ENCODE measurements at regions not wholly inside any gene's neighbourhood (a gene's known extent, or its start where the extent isn't known, plus 50 kb on each side); places are given as distances from the start of the nearest gene placed in this dataset.

DNA sequence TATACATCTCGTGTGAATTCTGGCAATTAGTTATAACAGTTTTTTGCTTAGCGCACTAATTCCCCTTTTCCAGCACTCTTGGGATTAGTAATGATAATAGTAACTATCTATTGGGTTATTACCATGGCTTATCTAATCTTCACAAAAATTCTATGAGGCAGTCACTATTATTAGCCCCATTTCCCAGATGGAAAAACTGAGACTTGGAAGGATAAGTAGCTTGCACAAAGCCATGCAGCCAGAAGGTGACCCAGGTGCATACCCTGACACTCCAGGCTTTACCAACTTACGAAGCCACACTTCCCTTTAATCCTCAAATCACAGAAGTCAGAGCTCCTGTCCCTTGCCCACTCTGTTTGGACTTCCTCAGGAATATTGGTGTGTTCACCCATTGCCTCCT lies 156.8 kb downstream of the CYP26B1 start:
- peaks cover 1% of the 10 kb centered on the region for H3K9me3 Mint-ChIP-seq
- TF ChIP-seq, protein P1, sequence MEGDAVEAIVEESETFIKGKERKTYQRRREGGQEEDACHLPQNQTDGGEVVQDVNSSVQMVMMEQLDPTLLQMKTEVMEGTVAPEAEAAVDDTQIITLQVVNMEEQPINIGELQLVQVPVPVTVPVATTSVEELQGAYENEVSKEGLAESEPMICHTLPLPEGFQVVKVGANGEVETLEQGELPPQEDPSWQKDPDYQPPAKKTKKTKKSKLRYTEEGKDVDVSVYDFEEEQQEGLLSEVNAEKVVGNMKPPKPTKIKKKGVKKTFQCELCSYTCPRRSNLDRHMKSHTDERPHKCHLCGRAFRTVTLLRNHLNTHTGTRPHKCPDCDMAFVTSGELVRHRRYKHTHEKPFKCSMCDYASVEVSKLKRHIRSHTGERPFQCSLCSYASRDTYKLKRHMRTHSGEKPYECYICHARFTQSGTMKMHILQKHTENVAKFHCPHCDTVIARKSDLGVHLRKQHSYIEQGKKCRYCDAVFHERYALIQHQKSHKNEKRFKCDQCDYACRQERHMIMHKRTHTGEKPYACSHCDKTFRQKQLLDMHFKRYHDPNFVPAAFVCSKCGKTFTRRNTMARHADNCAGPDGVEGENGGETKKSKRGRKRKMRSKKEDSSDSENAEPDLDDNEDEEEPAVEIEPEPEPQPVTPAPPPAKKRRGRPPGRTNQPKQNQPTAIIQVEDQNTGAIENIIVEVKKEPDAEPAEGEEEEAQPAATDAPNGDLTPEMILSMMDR (IDR thresholded peaks at IDR 0.05) = no peak
- H3K27ac Mint-ChIP-seq = no peak overlapping the region
- ChIA-PET POLR2A (no interaction called here), CTCF (no interaction called here)
- H3K4me1 Mint-ChIP-seq (ENCODE audit: low read depth) = no peaks in the 10 kb centered on the region
- ATAC-seq (no peak), DNase-seq (no peak)
- H3K27me3 Mint-ChIP-seq = peaks cover 1% of the 10 kb centered on the region
- H3K36me3 Mint-ChIP-seq (ENCODE audit: low read depth) = no peaks in the 10 kb centered on the region
- intact Hi-C loops (cut with micrococcal nuclease) = no loop called here
- H3K4me3 Mint-ChIP-seq = no peak overlapping the region

GRCh38 chr2:71990122-71990521 lies 157.5 kb downstream of the CYP26B1 start:
- Mint-ChIP-seq H3K9me3 (peaks cover 1% of the 10 kb centered on the region), H3K27ac (no peak overlapping the region), H3K4me1 (ENCODE audit: low read depth) (no peaks in the 10 kb centered on the region), H3K36me3 (ENCODE audit: low read depth) (no peaks in the 10 kb centered on the region), H3K27me3 (peaks cover 1% of the 10 kb centered on the region), H3K4me3 (no peak overlapping the region)
- DNase-seq (no peak), ATAC-seq (no peak)
- CTCF ChIA-PET = no interaction called here
- POLR2A ChIA-PET = no interaction called here
- intact Hi-C loops (cut with micrococcal nuclease) = no loop called here
- TF ChIP-seq, protein P1 (IDR thresholded peaks at IDR 0.05) = no peak

DNA sequence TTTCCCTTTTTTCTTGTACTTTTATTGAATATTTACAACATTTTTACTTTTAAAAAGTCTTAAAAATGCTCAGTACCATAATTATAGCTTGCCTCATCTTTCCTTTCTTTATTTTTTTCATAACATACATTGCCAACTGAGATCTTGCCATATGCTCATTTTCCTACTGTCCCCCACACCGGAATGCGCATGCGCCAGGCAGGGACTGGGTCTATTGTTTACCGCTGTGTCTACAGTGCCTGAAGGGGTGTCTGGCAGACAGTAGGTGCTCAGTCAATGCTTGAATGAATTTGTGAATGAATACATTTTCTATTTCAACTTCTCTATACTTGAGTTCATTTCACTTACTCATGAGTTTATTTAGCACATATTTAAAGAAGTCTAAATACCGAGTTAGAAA lies 158.0 kb downstream of the CYP26B1 start:
- H3K27me3 Mint-ChIP-seq = peaks cover 1% of the 10 kb centered on the region

GRCh38 chr2:71988170-71988569 lies 159.5 kb downstream of the CYP26B1 start:
- no peaks in the 10 kb centered on the region for H3K4me1 Mint-ChIP-seq (ENCODE audit: low read depth)
- intact Hi-C loops (cut with micrococcal nuclease) = no loop called here
- ChIA-PET POLR2A (no interaction called here), CTCF (no interaction called here)
- TF ChIP-seq, protein P1 (IDR thresholded peaks at IDR 0.05) = no peak
- no peak overlapping the region for H3K27ac Mint-ChIP-seq
- ATAC-seq = no peak
- peaks cover 1% of the 10 kb centered on the region for H3K27me3 Mint-ChIP-seq
- no peak for DNase-seq
- no peaks in the 10 kb centered on the region for H3K36me3 Mint-ChIP-seq (ENCODE audit: low read depth)
- peaks cover 1% of the 10 kb centered on the region for H3K9me3 Mint-ChIP-seq
- no peak overlapping the region for H3K4me3 Mint-ChIP-seq

More for the DNA sequence above, 158.0 kb downstream of the CYP26B1 start:
- ATAC-seq (no peak), DNase-seq (no peak)
- no peak overlapping the region for H3K27ac Mint-ChIP-seq
- TF ChIP-seq, protein P1 (IDR thresholded peaks at IDR 0.05) = no peak
- H3K4me3 Mint-ChIP-seq = no peak overlapping the region
- H3K9me3 Mint-ChIP-seq = peaks cover 1% of the 10 kb centered on the region
- H3K4me1 Mint-ChIP-seq (ENCODE audit: low read depth) = no peaks in the 10 kb centered on the region
- no peaks in the 10 kb centered on the region for H3K36me3 Mint-ChIP-seq (ENCODE audit: low read depth)
- CTCF ChIA-PET = interaction anchor here (1.2 kb wide), 1 partner anchor 21 kb away, joined by 3 read pairs; no protein-coding TSS in a partner anchor
- intact Hi-C loops (cut with micrococcal nuclease) = no loop called here
- POLR2A ChIA-PET = no interaction called here

DNA sequence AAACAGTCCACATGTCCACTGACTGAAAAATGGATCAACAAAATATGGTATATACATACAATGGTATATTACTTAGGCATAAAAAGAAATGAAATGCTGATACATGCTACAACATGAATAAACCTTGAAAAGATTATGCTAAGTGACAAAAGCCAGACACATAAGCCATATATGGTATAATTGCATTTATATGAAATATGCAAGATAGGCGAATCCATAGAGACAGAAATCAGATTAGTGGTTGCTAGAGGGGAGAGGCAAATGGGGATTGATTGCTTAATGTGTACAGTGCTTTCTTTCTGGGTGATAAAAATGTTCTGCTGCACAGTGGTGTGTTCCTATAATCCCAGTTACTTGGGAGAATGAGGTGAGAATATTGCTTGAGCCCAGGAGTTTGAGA lies 171.0 kb downstream of the CYP26B1 start:
- ChIA-PET POLR2A (no interaction called here), CTCF (no interaction called here)
- no peaks in the 10 kb centered on the region for H3K9me3 Mint-ChIP-seq
- peaks cover 7% of the 10 kb centered on the region for H3K27me3 Mint-ChIP-seq
- no peak for DNase-seq
- TF ChIP-seq, protein P1 (IDR thresholded peaks at IDR 0.05) = no peak
- no peaks in the 10 kb centered on the region for H3K4me1 Mint-ChIP-seq (ENCODE audit: low read depth)
- no peak for ATAC-seq
- no peaks in the 10 kb centered on the region for H3K36me3 Mint-ChIP-seq (ENCODE audit: low read depth)
- no peak overlapping the region for H3K4me3 Mint-ChIP-seq
- intact Hi-C loops (cut with micrococcal nuclease) = no loop called here
- no peak overlapping the region for H3K27ac Mint-ChIP-seq
